GM23338 (cell line): ENCODE measurements at regions not wholly inside any gene's neighbourhood (a gene's known extent, or its start where the extent isn't known, plus 50 kb on each side); places are given as distances from the start of the nearest gene placed in this dataset.

ENCODE experiments used
- ATAC-seq: fragments of 200-7000 bp; cut with Tn5 transposase; 3 replicates; pipeline ENCODE4 v1.9.1; 2020
- DNase-seq: peaks from one replicate; pipeline ENCODE4 v3.0.0-alpha.2; 2015; ENCODE audit warnings: low spot score
- H2AFZ ChIP-seq: fragments of 200-600 bp; sonication (generic); 2 replicates; pipeline ENCODE4 v1.8.0; 2016; ENCODE audit warnings: antibody characterized with exemption, mild to moderate bottlenecking, moderate library complexity
- H3F3A ChIP-seq: fragments of 200-600 bp; sonication (generic); replicated peaks from 2 replicates; pipeline ENCODE4 v1.8.0; 2017; ENCODE audit warnings: antibody characterized with exemption, mixed run types, low read depth
- H3K27ac ChIP-seq: fragments of 200-600 bp; sonication (generic); 2 replicates; pipeline ENCODE4 v1.6.1; 2016; ENCODE audit warnings: low read depth
- H3K27me3 ChIP-seq: fragments of 200-600 bp; sonication (generic); 2 replicates; pipeline ENCODE4 v1.8.0; 2016; ENCODE audit warnings: mild to moderate bottlenecking, mixed run types, moderate library complexity; ENCODE audit not compliant: insufficient read depth
- H3K36me3 ChIP-seq: fragments of 200-600 bp; sonication (generic); 2 replicates; pipeline ENCODE4 v1.8.0; 2016; ENCODE audit warnings: mild to moderate bottlenecking; ENCODE audit not compliant: insufficient read depth
- H3K4me1 ChIP-seq: fragments of 200-600 bp; sonication (generic); 2 replicates; pipeline ENCODE4 v1.8.0; 2016; ENCODE audit warnings: mild to moderate bottlenecking, moderate library complexity; ENCODE audit not compliant: insufficient read depth
- H3K4me2 ChIP-seq: fragments of 200-600 bp; sonication (generic); 2 replicates; pipeline ENCODE4 v1.7.1; 2017; ENCODE audit warnings: mixed run types
- H3K4me3 ChIP-seq: fragments of 200-600 bp; sonication (generic); 2 replicates; pipeline ENCODE4 v1.6.1; 2016; ENCODE audit warnings: mixed run types
- H3K79me2 ChIP-seq: fragments of 200-600 bp; sonication (generic); replicated peaks from 2 replicates; pipeline ENCODE4 v1.8.0; 2017; ENCODE audit warnings: mild to moderate bottlenecking; ENCODE audit not compliant: insufficient read depth
- H3K9me2 ChIP-seq: fragments of 200-600 bp; sonication (generic); 2 replicates; pipeline ENCODE4 v1.8.0; 2017; ENCODE audit not compliant: insufficient read depth
- H4K20me1 ChIP-seq: fragments of 200-600 bp; sonication (generic); replicated peaks from 2 replicates; pipeline ENCODE4 v1.8.0; 2017; ENCODE audit warnings: mild to moderate bottlenecking; ENCODE audit not compliant: insufficient read depth
- H3K27ac Mint-ChIP-seq: 2 replicates; pipeline ENCODE4 v1.8.0; 2020; ENCODE audit warnings: inconsistent platforms, mild to moderate bottlenecking, moderate library complexity, mixed read lengths
- H3K27me3 Mint-ChIP-seq: 3 replicates; pipeline ENCODE4 v1.8.0; 2022; ENCODE audit warnings: low read depth, mild to moderate bottlenecking, moderate library complexity, mixed read lengths, inconsistent platforms; ENCODE audit not compliant: insufficient read depth, poor library complexity
- H3K36me3 Mint-ChIP-seq: 3 replicates; pipeline ENCODE4 v1.8.0; 2021; ENCODE audit warnings: low read depth, mild to moderate bottlenecking, inconsistent platforms, moderate library complexity, mixed read lengths
- H3K4me1 Mint-ChIP-seq: 3 replicates; pipeline ENCODE4 v1.8.0; 2020; ENCODE audit warnings: mild to moderate bottlenecking, inconsistent platforms, mixed read lengths
- H3K4me3 Mint-ChIP-seq: 3 replicates; pipeline ENCODE4 v1.8.0; 2021; ENCODE audit warnings: moderate library complexity, mild to moderate bottlenecking, inconsistent platforms, mixed read lengths
- H3K9me3 Mint-ChIP-seq: 3 replicates; pipeline ENCODE4 v1.8.0; 2020; ENCODE audit warnings: moderate library complexity, mild to moderate bottlenecking, inconsistent platforms, mixed read lengths
- CTCF ChIP-seq, 2 experiments: fragments of 200-600 bp in 1 of 2; sonication (generic) in 1 of 2; conservative IDR thresholded peaks; 2 replicates each; pipeline versions ENCODE4 v1.5.1 to v1.6.1; 2016 to 2017; ENCODE audit warnings: antibody characterized with exemption in 2 of 2, low read depth in 2 of 2, mild to moderate bottlenecking in 2 of 2, moderate library complexity in 1 of 2
- EZH2 ChIP-seq: fragments of 200-600 bp; sonication (generic); IDR thresholded peaks from one replicate; pipeline ENCODE4 v1.8.0; 2017; ENCODE audit warnings: antibody characterized with exemption, mild to moderate bottlenecking, low read depth; ENCODE audit not compliant: unreplicated experiment
- EZH2phosphoT487 ChIP-seq: fragments of 200-600 bp; sonication (generic); IDR thresholded peaks from one replicate; pipeline ENCODE4 v1.8.1; 2018; ENCODE audit warnings: antibody characterized with exemption; ENCODE audit not compliant: unreplicated experiment
- JUNB ChIP-seq: IDR thresholded peaks from one replicate; pipeline ENCODE4 v1.6.1; 2016; ENCODE audit warnings: antibody characterized with exemption; ENCODE audit not compliant: unreplicated experiment
- POLR2AphosphoS5 ChIP-seq: IDR thresholded peaks from 2 replicates; pipeline ENCODE4 v1.6.1; 2016; ENCODE audit warnings: antibody characterized with exemption, low read depth
- STAT1 ChIP-seq: IDR thresholded peaks from one replicate; pipeline ENCODE4 v1.6.1; 2016; ENCODE audit warnings: antibody characterized with exemption; ENCODE audit not compliant: unreplicated experiment
- ZNF114 ChIP-seq: fragments of 250-450 bp; sonication (Bioruptor Pico); IDR thresholded peaks from 2 replicates; pipeline ENCODE4 v1.5.0; 2020; ENCODE audit warnings: mild to moderate bottlenecking, moderate library complexity
- TF ChIP-seq, protein P1 (sequence below): IDR thresholded peaks from one replicate; pipeline ENCODE4 v1.6.1; 2018; ENCODE audit warnings: antibody characterized with exemption; ENCODE audit not compliant: unreplicated experiment
- TF ChIP-seq, protein P2 (sequence below): IDR thresholded peaks from 2 replicates; pipeline ENCODE4 v1.6.1; 2016; ENCODE audit warnings: antibody characterized with exemption

- no peaks in the 10 kb centered on the region; the same call in 2 of the 3 replicates for H3K9me3 Mint-ChIP-seq
- Histone ChIP-seq H3K36me3 (no peaks in the 10 kb centered on the region), H2AFZ (no peak overlapping the region), H3F3A (no peaks in the 10 kb centered on the region), H3K4me2 (no peak overlapping the region), H3K4me1 (no peaks in the 10 kb centered on the region), H3K27me3 (no peaks in the 10 kb centered on the region), H3K9me2 (no peaks in the 10 kb centered on the region), H3K4me3 (no peak overlapping the region), H3K79me2 (no peaks in the 10 kb centered on the region), H3K27ac (no peak overlapping the region), H4K20me1 (no peaks in the 10 kb centered on the region)
- DNase-seq (no peak), ATAC-seq (no peak)
- H3K27ac Mint-ChIP-seq = no peak overlapping the region
- H3K36me3 Mint-ChIP-seq = no peaks in the 10 kb centered on the region; the same call in 2 of the 3 replicates
- no peak for TF ChIP-seq POLR2AphosphoS5
- no peak for TF ChIP-seq EZH2
- no peaks in the 10 kb centered on the region for H3K4me1 Mint-ChIP-seq
- no peak overlapping the region for H3K4me3 Mint-ChIP-seq
- H3K27me3 Mint-ChIP-seq = no peaks in the 10 kb centered on the region
Measured at GRCh38 chr2:12389344-12390045, 327.2 kb upstream of the TRIB2 start.

DNA sequence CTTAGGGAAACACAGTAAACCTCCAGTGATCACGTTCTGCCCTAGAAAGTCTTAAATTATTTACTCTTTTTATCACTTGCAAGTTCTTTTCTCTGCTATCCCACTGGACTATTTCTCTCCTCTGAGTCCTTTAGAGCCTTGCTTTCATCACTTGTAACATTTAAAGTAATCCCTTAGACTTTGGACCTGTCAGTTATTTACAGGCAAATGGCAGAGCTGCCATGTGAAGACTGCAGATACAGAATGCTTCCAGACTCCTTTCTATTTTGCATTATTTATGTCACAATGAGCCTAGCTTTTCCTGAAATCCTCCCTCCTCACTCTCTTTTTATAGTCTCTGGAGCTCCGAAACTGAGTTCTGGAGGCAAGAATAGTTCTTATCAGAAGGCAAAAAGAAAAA is 325.6 kb upstream of the TRIB2 start:
- Mint-ChIP-seq H3K4me1 (0 out of 3 replicates have a peak, but pooled peaks cover 4% of the 10 kb centered on the region), H3K27me3 (no peaks in the 10 kb centered on the region), H3K27ac (no peak overlapping the region), H3K4me3 (no peak overlapping the region), H3K9me3 (no peaks in the 10 kb centered on the region; the same call in 2 of the 3 replicates), H3K36me3 (no peaks in the 10 kb centered on the region; the same call in 2 of the 3 replicates)
- no peak for TF ChIP-seq CTCF (conservative IDR thresholded peaks at IDR 0.05; ENCODE audit: low read depth in 2 of 2)
- no peak for TF ChIP-seq STAT1
- TF ChIP-seq, protein P1, sequence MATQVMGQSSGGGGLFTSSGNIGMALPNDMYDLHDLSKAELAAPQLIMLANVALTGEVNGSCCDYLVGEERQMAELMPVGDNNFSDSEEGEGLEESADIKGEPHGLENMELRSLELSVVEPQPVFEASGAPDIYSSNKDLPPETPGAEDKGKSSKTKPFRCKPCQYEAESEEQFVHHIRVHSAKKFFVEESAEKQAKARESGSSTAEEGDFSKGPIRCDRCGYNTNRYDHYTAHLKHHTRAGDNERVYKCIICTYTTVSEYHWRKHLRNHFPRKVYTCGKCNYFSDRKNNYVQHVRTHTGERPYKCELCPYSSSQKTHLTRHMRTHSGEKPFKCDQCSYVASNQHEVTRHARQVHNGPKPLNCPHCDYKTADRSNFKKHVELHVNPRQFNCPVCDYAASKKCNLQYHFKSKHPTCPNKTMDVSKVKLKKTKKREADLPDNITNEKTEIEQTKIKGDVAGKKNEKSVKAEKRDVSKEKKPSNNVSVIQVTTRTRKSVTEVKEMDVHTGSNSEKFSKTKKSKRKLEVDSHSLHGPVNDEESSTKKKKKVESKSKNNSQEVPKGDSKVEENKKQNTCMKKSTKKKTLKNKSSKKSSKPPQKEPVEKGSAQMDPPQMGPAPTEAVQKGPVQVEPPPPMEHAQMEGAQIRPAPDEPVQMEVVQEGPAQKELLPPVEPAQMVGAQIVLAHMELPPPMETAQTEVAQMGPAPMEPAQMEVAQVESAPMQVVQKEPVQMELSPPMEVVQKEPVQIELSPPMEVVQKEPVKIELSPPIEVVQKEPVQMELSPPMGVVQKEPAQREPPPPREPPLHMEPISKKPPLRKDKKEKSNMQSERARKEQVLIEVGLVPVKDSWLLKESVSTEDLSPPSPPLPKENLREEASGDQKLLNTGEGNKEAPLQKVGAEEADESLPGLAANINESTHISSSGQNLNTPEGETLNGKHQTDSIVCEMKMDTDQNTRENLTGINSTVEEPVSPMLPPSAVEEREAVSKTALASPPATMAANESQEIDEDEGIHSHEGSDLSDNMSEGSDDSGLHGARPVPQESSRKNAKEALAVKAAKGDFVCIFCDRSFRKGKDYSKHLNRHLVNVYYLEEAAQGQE = no peak
- TF ChIP-seq, protein P2, sequence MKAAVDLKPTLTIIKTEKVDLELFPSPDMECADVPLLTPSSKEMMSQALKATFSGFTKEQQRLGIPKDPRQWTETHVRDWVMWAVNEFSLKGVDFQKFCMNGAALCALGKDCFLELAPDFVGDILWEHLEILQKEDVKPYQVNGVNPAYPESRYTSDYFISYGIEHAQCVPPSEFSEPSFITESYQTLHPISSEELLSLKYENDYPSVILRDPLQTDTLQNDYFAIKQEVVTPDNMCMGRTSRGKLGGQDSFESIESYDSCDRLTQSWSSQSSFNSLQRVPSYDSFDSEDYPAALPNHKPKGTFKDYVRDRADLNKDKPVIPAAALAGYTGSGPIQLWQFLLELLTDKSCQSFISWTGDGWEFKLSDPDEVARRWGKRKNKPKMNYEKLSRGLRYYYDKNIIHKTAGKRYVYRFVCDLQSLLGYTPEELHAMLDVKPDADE = no peak
- no peak for TF ChIP-seq JUNB
- no peak for TF ChIP-seq EZH2
- no peak for TF ChIP-seq EZH2phosphoT487
- no peak for TF ChIP-seq ZNF114 (CRISPR knock-in tag)
- no peak for TF ChIP-seq POLR2AphosphoS5
- no peak overlapping the region for H2AFZ ChIP-seq
- no peaks in the 10 kb centered on the region for H3F3A ChIP-seq
- H3K4me1 ChIP-seq = peaks cover 3% of the 10 kb centered on the region; the same call in 1 of the 2 replicates
- no peaks in the 10 kb centered on the region for H3K36me3 ChIP-seq
- H3K27ac ChIP-seq = no peak overlapping the region
- no peaks in the 10 kb centered on the region for H3K27me3 ChIP-seq
- no peaks in the 10 kb centered on the region for H4K20me1 ChIP-seq
- no peak for DNase-seq
- no peaks in the 10 kb centered on the region for H3K79me2 ChIP-seq
- H3K9me2 ChIP-seq = no peaks in the 10 kb centered on the region
- ATAC-seq = no peak
- H3K4me2 ChIP-seq = no peak overlapping the region
- H3K4me3 ChIP-seq = no peak overlapping the region
